ENCODE measurements at regions not wholly inside any gene's neighbourhood (a gene's known extent, or its start where the extent isn't known, plus 50 kb on each side); places are given as distances from the start of the nearest gene placed in this dataset.

DNA sequence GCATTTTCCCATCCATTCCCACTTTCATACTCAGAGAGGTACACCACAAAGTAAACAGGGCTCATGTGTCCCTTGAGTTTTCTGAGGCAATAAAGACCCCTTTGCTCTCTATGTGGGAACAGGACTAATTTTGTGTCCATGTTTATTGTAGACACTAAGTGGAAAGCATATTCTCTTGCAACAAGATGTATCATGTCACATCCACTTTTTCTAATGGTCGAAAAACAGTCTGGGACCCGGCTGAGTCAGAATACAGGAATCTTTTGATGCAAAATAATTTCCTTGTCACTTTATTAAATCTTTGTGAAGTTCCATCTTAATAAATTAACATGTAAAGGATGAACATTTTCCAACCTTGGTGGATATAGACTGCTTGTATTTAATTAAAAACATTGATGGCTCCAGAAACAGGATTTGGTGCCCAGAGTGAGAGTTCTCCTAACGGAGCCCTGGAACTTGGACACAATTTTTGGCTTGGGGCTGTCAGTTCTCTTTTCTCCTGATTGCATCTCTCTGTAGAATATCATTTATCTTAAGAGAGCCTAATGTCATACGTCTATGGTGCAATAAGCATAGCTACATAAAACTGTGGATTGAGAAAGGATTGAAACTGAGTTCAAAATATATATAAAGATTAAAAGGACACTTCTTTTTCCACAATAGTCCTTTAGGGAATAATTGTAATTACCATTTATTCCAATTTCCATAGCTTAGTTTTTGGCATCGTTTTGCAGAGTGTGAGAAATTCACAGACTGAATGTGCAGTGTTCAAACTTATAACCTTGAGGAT is 1116.7 kb upstream of the SEMA6A start:
- H3K36me3 Mint-ChIP-seq (ENCODE audit: insufficient read depth in 2 of 2): no peaks in the 10 kb centered on the region
- H3K9me3 Mint-ChIP-seq: peaks cover 1 to 3% of the 10 kb centered on the region in 2 donors
- ATAC-seq (replicated peaks in 1 of 2) (no peak), DNase-seq (no peak)
- H3K4me3 Mint-ChIP-seq: no peak overlapping the region
- H3K27ac Mint-ChIP-seq: no peak overlapping the region
- no peaks in the 10 kb centered on the region for H3K4me1 Mint-ChIP-seq (ENCODE audit: low read depth)
- no peaks in the 10 kb centered on the region for H3K27me3 Mint-ChIP-seq (ENCODE audit: low read depth)

DNA sequence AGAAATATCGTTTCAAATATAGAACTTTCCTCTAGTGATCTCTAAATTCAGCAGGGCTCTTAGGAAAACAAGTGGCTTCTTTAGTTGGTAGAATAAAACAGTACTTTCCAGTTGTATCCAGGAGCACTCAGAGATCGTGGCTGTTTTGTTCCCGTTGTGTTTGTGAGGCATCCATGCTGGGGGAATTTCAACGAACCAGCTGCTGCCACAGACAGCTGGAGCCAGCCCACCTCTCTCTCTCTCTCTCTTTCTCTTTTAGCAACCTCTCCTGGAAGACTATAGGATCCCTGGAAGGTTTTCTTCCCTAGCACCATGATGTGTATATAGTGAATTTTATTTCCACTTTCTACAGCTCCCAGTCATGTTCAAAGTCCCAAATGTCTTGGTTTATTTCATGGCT is 1116.0 kb upstream of the SEMA6A start:
- no peaks in the 10 kb centered on the region for H3K36me3 Mint-ChIP-seq (ENCODE audit: insufficient read depth in 2 of 2)
- DNase-seq (no peak), ATAC-seq (replicated peaks in 1 of 2) (no peak)
- peaks cover 1 to 3% of the 10 kb centered on the region in 2 donors for H3K9me3 Mint-ChIP-seq
- H3K4me1 Mint-ChIP-seq (ENCODE audit: low read depth): no peaks in the 10 kb centered on the region
- no peak overlapping the region for H3K27ac Mint-ChIP-seq
- H3K27me3 Mint-ChIP-seq (ENCODE audit: low read depth): no peaks in the 10 kb centered on the region
- no peak overlapping the region for H3K4me3 Mint-ChIP-seq

DNA sequence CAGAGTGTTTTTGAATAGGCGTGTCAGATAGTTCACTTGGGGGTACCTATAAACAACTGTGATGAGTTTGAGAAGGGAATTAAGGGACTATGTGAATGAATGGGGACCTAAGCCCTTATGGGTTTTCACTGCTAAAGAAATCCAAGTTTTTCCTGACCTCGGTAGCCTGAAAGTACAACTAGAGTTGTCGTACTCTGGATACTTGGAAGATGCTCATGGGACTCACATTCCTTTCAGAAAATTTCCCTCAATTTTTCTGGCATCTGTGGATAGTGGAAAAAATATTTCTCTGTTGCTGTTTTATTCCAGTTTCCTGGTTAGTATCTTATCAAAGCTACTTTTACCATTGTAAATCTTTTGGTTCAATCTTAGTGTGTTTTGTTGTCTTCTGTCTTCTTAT is 1112.3 kb upstream of the SEMA6A start:
- DNase-seq (no peak), ATAC-seq (replicated peaks in 1 of 2) (no peak)
- Mint-ChIP-seq H3K27me3 (ENCODE audit: low read depth) (no peaks in the 10 kb centered on the region), H3K27ac (no peak overlapping the region), H3K4me1 (ENCODE audit: low read depth) (no peaks in the 10 kb centered on the region), H3K9me3 (peaks cover 3% of the 10 kb centered on the region in 2 donors), H3K4me3 (no peak overlapping the region), H3K36me3 (ENCODE audit: insufficient read depth in 2 of 2) (no peaks in the 10 kb centered on the region)

DNA sequence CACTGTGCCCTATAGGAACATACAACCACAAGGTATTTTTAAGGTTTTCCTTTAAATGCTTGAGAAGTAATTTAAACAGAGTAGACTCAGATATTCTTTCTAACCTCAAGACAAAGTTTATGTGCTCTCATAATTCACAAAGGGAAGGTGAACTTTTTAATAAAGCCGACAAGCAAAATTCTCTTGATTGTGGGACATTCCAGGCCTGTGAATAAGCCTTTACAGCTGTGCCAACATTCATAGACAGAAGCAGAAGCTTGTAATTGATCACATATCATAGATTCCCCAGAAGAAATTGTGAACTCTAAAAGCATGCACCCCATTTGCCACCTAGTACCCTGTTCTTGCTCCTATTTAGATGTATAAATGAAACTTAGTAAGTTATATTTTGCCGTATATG is 1107.8 kb upstream of the SEMA6A start:
- no peaks in the 10 kb centered on the region for H3K4me1 Mint-ChIP-seq (ENCODE audit: low read depth)
- ATAC-seq (replicated peaks in 1 of 2): no peak
- H3K4me3 Mint-ChIP-seq: no peak overlapping the region
- H3K36me3 Mint-ChIP-seq (ENCODE audit: insufficient read depth in 2 of 2): no peaks in the 10 kb centered on the region
- H3K27ac Mint-ChIP-seq: no peak overlapping the region
- no peak for DNase-seq
- peaks cover 2 to 3% of the 10 kb centered on the region in 2 donors for H3K9me3 Mint-ChIP-seq
- H3K27me3 Mint-ChIP-seq (ENCODE audit: low read depth): no peaks in the 10 kb centered on the region

DNA sequence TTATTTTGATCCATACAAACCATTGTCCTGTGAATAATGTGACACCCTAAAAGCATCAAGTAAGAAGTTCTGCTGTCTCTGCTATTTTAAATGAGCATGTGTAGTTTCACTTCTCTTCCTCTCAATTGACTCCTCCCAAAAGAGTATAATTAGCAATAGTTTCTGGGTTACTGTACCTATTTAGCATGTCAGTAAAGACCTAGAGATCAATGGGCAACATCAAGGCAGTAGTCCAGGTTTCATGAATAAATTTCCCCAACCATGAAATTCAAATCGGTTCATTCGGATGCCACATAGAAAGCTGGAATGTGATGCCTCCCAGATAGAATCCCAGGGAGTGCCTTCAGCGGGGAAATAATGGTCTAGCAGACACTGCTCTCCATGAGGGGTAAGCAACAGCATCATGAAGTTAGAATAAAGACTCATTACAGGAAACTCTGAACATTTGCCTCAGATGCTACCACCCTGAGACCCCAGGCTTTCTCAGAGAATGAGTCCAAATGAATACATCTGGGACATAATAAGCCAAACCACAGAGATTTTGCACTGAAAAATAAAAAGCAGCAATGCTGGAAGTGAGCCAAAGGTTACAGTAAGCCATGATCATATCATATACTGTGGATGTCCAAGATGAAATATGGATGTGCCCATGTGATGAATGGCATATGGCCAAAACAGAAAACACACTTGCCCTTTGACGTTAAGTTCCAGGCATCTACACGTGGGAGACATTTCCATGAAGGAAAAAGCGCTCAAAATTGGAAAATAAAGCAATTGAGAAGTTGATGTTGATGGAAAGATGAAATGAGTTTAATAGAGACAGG is 1107.0 kb upstream of the SEMA6A start:
- H3K36me3 Mint-ChIP-seq (ENCODE audit: insufficient read depth in 2 of 2): no peaks in the 10 kb centered on the region
- no peak for DNase-seq
- no peaks in the 10 kb centered on the region for H3K27me3 Mint-ChIP-seq (ENCODE audit: low read depth)
- H3K4me3 Mint-ChIP-seq: no peak overlapping the region
- no peaks in the 10 kb centered on the region for H3K4me1 Mint-ChIP-seq (ENCODE audit: low read depth)
- peaks cover 2 to 3% of the 10 kb centered on the region in 2 donors for H3K9me3 Mint-ChIP-seq
- no peak overlapping the region for H3K27ac Mint-ChIP-seq
- ATAC-seq (replicated peaks in 1 of 2): no peak

DNA sequence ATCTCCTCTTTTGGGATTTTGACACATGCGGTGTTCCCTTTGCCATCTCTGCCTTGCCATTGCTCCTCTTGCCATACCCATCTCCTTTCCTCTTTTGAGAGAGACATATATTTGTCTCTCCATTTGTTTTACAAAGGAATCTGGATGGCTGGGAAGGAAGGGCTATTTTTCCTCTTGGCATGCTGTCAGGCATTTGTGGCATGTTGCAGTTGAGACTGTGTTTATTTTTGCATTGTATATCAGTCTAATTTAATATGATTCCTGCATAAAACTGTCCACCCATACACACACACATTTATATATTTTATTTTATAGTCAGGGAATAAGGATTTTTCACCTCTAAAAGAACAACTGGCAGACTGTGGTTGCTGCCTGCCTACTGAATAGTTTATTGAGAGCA is 1105.8 kb upstream of the SEMA6A start:
- no peaks in the 10 kb centered on the region for H3K36me3 Mint-ChIP-seq (ENCODE audit: insufficient read depth in 2 of 2)
- ATAC-seq (replicated peaks in 1 of 2) (no peak), DNase-seq (no peak)
- no peak overlapping the region for H3K27ac Mint-ChIP-seq
- peaks cover 2 to 5% of the 10 kb centered on the region in 2 donors for H3K9me3 Mint-ChIP-seq
- no peak overlapping the region for H3K4me3 Mint-ChIP-seq
- no peaks in the 10 kb centered on the region for H3K27me3 Mint-ChIP-seq (ENCODE audit: low read depth)
- no peaks in the 10 kb centered on the region for H3K4me1 Mint-ChIP-seq (ENCODE audit: low read depth)

DNA sequence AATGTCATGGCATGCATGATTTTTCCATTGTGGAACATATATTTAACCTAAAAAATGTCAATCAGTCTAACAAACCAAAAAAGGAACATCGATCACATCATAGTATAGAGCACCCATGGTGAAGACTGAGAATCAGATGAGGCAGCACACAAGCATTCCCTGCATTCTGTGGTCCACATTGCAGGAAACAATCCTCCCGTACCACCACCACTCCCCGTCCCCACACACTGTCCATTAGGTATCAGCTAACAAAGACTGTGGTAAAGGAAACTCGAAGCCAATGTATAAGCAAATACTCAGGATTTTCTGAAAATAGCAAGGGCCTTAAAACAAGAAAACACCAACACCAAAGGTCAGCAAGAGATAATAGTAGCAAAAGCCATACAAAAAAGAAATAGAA is 1104.4 kb upstream of the SEMA6A start:
- no peak overlapping the region for H3K27ac Mint-ChIP-seq
- no peak for DNase-seq
- no peaks in the 10 kb centered on the region for H3K4me1 Mint-ChIP-seq (ENCODE audit: low read depth)
- no peaks in the 10 kb centered on the region for H3K36me3 Mint-ChIP-seq (ENCODE audit: insufficient read depth in 2 of 2)
- peaks cover 0 to 7% of the 10 kb centered on the region in 2 donors for H3K9me3 Mint-ChIP-seq
- no peaks in the 10 kb centered on the region for H3K27me3 Mint-ChIP-seq (ENCODE audit: low read depth)
- no peak overlapping the region for H3K4me3 Mint-ChIP-seq
- no peak for ATAC-seq (replicated peaks in 1 of 2)

DNA sequence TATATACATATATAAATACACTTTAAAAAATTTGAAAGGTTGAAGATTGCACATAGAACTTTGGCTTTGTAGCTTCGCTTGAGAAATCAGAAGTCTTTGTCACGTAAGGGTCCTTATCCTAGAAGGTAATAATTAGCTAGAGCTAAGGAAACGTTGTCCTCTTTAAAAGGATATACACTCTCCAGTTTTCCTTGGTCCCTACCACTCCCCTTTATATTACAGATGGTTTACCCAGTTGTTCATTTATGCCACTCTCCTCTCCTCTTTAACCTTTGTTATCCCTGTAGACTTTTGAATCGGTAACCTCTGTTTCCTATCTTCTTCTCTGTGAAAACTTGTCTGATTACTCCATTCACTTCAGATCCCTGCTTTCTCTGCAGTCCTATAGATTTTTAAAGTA is 1101.0 kb upstream of the SEMA6A start:
- no peaks in the 10 kb centered on the region for H3K27me3 Mint-ChIP-seq (ENCODE audit: low read depth)
- no peak for ATAC-seq (replicated peaks in 1 of 2)
- H3K27ac Mint-ChIP-seq: no peak overlapping the region
- peaks cover 2 to 8% of the 10 kb centered on the region in 2 donors for H3K9me3 Mint-ChIP-seq
- peaks cover 0 to 1% of the 10 kb centered on the region in 2 donors for H3K36me3 Mint-ChIP-seq (ENCODE audit: insufficient read depth in 2 of 2)
- no peak for DNase-seq
- no peaks in the 10 kb centered on the region for H3K4me1 Mint-ChIP-seq (ENCODE audit: low read depth)
- no peak overlapping the region for H3K4me3 Mint-ChIP-seq

DNA sequence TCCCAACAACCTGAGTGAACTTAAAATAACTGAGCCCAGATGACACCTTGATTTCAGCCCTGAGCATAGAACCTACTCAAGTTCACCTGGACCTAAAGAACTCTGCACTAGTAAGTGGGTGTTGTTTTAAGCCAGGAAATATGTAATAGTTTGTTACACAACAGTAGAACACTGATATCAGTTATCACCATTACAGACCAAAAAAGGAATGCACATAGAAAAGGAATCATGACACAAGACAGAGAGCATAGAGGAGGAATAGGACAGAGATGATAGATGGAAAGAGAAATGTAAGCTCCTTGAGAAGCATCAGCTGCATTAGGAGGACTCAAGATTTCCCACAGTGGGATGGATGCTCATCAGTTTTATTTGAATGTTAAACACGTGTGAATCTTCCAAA is 1096.9 kb upstream of the SEMA6A start:
- Mint-ChIP-seq H3K4me1 (ENCODE audit: low read depth) (no peaks in the 10 kb centered on the region), H3K27me3 (ENCODE audit: low read depth) (no peaks in the 10 kb centered on the region), H3K27ac (no peak overlapping the region), H3K9me3 (peaks cover 3 to 9% of the 10 kb centered on the region in 2 donors), H3K36me3 (ENCODE audit: insufficient read depth in 2 of 2) (peaks cover 0 to 1% of the 10 kb centered on the region in 2 donors), H3K4me3 (no peak overlapping the region)
- no peak for ATAC-seq (replicated peaks in 1 of 2)
- no peak for DNase-seq

DNA sequence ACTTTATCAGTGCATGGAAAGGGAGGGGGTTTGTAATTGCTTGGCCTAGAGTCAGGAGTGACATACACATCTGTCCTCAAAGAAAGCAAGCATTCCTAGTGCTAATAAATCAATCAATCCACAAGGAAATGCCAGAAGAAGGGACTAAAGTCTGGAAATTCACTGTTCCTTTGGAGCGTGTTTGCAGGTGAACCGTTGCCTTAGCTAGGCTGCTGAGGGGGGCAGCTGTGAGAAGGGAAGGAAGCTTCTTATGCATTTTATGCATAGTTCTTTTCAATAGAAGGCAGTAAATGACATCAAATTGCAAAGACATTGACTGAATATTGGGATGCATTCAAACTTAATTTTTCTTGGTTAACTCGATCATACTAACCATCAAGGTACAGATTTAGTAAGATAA is 1092.5 kb upstream of the SEMA6A start:
- Mint-ChIP-seq H3K4me3 (no peak overlapping the region), H3K27ac (no peak overlapping the region), H3K36me3 (ENCODE audit: insufficient read depth in 2 of 2) (peaks cover 0 to 1% of the 10 kb centered on the region in 2 donors), H3K9me3 (peaks cover 3 to 5% of the 10 kb centered on the region in 2 donors), H3K27me3 (ENCODE audit: low read depth) (no peaks in the 10 kb centered on the region), H3K4me1 (ENCODE audit: low read depth) (no peaks in the 10 kb centered on the region)
- ATAC-seq (replicated peaks in 1 of 2) (no peak), DNase-seq (no peak)

DNA sequence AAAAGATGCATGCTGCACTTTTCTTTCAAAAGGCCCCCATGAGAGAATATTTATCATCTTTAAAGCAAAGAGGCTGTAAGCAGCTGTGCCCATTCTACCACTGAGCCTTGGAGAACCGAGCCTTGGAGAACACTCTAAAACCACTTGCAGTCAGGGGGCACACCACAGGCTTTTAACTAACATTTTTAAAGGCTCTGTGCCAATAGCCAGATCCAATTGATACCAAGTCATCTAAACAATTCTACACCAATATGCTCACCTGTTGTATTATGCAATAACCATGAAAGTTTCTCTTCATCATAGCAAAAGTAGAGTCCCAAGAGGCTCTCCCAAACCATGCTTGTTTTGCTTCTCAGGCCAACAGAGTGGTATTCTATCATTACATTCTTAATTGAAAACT is 1090.5 kb upstream of the SEMA6A start:
- Mint-ChIP-seq H3K36me3 (ENCODE audit: insufficient read depth in 2 of 2) (no peaks in the 10 kb centered on the region), H3K27me3 (ENCODE audit: low read depth) (no peaks in the 10 kb centered on the region), H3K4me1 (ENCODE audit: low read depth) (no peaks in the 10 kb centered on the region), H3K27ac (no peak overlapping the region), H3K4me3 (no peak overlapping the region), H3K9me3 (peaks cover 1% of the 10 kb centered on the region in 2 donors)
- ATAC-seq (replicated peaks in 1 of 2) (no peak), DNase-seq (no peak)

DNA sequence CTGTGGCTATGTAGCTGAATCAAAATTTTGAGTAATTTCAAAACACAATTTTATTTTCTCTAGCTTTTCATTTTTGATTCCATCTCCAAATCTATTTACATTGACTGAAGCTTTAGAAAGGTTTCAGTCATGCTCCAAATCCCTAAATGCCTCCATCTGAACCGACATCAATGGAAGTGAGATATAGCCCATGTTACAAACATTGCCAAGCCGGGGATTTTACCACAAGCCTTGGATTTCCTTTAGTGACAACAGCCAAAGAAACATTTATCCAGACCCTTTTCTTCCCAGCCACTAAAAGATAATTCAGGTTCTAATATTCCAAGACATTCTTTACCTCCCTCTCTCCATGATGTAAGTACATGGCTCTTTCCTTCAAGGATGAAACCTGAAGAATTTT is 1087.7 kb upstream of the SEMA6A start:
- ATAC-seq (replicated peaks in 1 of 2): no peak

DNA sequence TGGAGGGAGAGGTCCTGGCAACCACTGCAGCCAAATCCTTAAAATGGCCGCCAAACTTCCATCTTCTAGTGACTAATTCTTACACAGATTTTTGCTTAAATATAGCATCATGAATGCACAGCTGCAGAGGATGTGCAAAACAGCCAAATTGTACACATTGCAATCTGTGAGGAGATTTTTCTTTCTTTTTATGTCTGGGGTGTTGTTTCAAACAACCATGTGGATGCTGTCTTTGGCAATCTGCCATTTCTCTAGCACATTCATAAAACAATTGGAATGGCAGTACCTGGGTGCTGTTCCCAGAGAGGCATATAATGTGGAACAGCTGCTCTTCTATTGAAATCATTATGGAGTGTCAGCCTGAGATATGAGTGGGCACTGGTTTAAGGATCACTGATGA is 1082.9 kb upstream of the SEMA6A start:
- H3K4me3 Mint-ChIP-seq: no peak overlapping the region
- H3K4me1 Mint-ChIP-seq (ENCODE audit: low read depth): no peaks in the 10 kb centered on the region
- no peaks in the 10 kb centered on the region for H3K27me3 Mint-ChIP-seq (ENCODE audit: low read depth)
- no peak for ATAC-seq (replicated peaks in 1 of 2)
- H3K27ac Mint-ChIP-seq: no peak overlapping the region
- peaks cover 3 to 6% of the 10 kb centered on the region in 2 donors for H3K9me3 Mint-ChIP-seq
- no peaks in the 10 kb centered on the region for H3K36me3 Mint-ChIP-seq (ENCODE audit: insufficient read depth in 2 of 2)
- DNase-seq: no peak

More for the DNA sequence above, 1087.7 kb upstream of the SEMA6A start:
- peaks cover 4 to 6% of the 10 kb centered on the region in 2 donors for H3K9me3 Mint-ChIP-seq
- no peaks in the 10 kb centered on the region for H3K4me1 Mint-ChIP-seq (ENCODE audit: low read depth)
- DNase-seq: no peak
- H3K4me3 Mint-ChIP-seq: no peak overlapping the region
- no peaks in the 10 kb centered on the region for H3K36me3 Mint-ChIP-seq (ENCODE audit: insufficient read depth in 2 of 2)
- H3K27ac Mint-ChIP-seq: no peak overlapping the region
- no peaks in the 10 kb centered on the region for H3K27me3 Mint-ChIP-seq (ENCODE audit: low read depth)

Measured in activated T-cell treated with anti-CD3 and anti-CD28 coated beads, Interleukin-2, amount 50 U/mL, for 72 hours (primary cell).